ENCODE measurements at regions not wholly inside any gene's neighbourhood (a gene's known extent, or its start where the extent isn't known, plus 50 kb on each side); places are given as distances from the start of the nearest gene placed in this dataset.

DNA sequence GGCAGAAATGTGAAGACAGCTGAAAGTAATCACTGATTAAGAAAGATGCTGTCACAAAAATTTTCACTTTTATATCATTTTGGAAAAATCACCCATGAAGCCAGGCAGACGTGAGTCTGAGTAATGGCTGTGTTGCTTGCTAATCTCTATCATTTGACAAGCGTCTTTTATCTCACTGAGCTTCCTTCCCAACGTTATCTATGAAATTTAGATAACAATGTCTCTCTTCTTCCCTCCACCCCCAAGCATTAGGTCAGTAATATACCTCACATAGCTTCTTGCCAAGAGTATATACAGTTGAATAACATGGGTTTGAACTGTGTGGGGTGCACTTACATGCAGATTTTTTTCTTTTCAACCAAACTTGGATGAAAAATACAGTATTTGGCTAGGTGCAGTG lies 388.6 kb upstream of the NRXN1 start:
- no peak for ATAC-seq
- ChIA-PET POLR2A (no interaction called here), RAD21 (ENCODE audit: unreplicated experiment) (no interaction called here), CTCF (interaction anchor here (0.7 kb wide), 1 partner anchor 135 kb away, joined by 3 read pairs; no protein-coding TSS in a partner anchor), SMC1A (ENCODE audit: uncharacterized antibody, unreplicated experiment) (no interaction called here)
- DNase-seq (ENCODE audit: low read depth, low spot score) = no peak
- Histone ChIP-seq H3K4me3 (no peak overlapping the region), H3K9me3 (replicated peaks; ENCODE audit: control insufficient read depth, insufficient read depth, low read length) (no peaks in the 10 kb centered on the region), H3K36me3 (ENCODE audit: control insufficient read depth in 2 of 2, insufficient read depth in 2 of 2, low read length in 1 of 2) (no peaks in the 10 kb centered on the region), H3K27ac (ENCODE audit: control insufficient read depth, insufficient read depth) (no peak overlapping the region), H4K20me1 (ENCODE audit: control insufficient read depth, insufficient read depth) (no peaks in the 10 kb centered on the region), H3K4me1 (ENCODE audit: control insufficient read depth, insufficient read depth, low read length) (no peaks in the 10 kb centered on the region), H3K9ac (ENCODE audit: control insufficient read depth, insufficient read depth, low read length) (no peak overlapping the region), H3K4me2 (ENCODE audit: control insufficient read depth, insufficient read depth) (no peak overlapping the region), H3K27me3 (replicated peaks in 1 of 2; ENCODE audit: control insufficient read depth in 2 of 2, insufficient read depth in 2 of 2, low read length in 1 of 2) (no peaks in the 10 kb centered on the region), H3K79me2 (ENCODE audit: control insufficient read depth, insufficient read depth, low read length) (no peaks in the 10 kb centered on the region), H2AFZ (ENCODE audit: control insufficient read depth, low read depth, low read length) (no peak overlapping the region)
- no TSS peak for BruUV-seq (replicated peaks)
- no peak for TF ChIP-seq ZNF207 (IDR thresholded peaks at IDR 0.05; ENCODE audit: borderline replicate concordance)
- TF ChIP-seq KAT2A (conservative IDR thresholded peaks at IDR 0.05; ENCODE audit: control insufficient read depth, low read depth, low read length) = no peak
- no peak for TF ChIP-seq IKZF1 (conservative IDR thresholded peaks at IDR 0.05)
- no peak for TF ChIP-seq CTCF (IDR thresholded peaks at IDR 0.05 in 2 of 3, conservative IDR thresholded peaks at IDR 0.05 in 1 of 3; ENCODE audit: control insufficient read depth in 2 of 3, extremely low read depth in 1 of 3, insufficient read depth in 1 of 3, low read depth in 3 of 3, low read length in 3 of 3)
- no peak for TF ChIP-seq STAT1 (conservative IDR thresholded peaks at IDR 0.05)
- TF ChIP-seq BMI1 (IDR thresholded peaks at IDR 0.05; ENCODE audit: borderline replicate concordance) = no peak
- TF ChIP-seq MTA3 (IDR thresholded peaks at IDR 0.05; ENCODE audit: borderline replicate concordance, low read length) = no peak
- TF ChIP-seq ZNF217 (IDR thresholded peaks at IDR 0.05) = no peak
- TF ChIP-seq IKZF2 (IDR thresholded peaks at IDR 0.05) = no peak
- TF ChIP-seq KLF5 (IDR thresholded peaks at IDR 0.05; ENCODE audit: partially characterized antibody) = no peak
- TF ChIP-seq EZH2 (IDR thresholded peaks at IDR 0.05; ENCODE audit: borderline replicate concordance, control insufficient read depth, low read depth, low read length) = no peak
- no peak for TF ChIP-seq RCOR1 (conservative IDR thresholded peaks at IDR 0.05; ENCODE audit: low read depth, low read length)
- no peak for TF ChIP-seq CHD4 (IDR thresholded peaks at IDR 0.05)
- no peak for TF ChIP-seq CBX5 (IDR thresholded peaks at IDR 0.05; ENCODE audit: low read depth)
- TF ChIP-seq NR2C2 (IDR thresholded peaks at IDR 0.05; ENCODE audit: borderline replicate concordance, control insufficient read depth, insufficient read length, low read depth) = no peak
- no peak for TF ChIP-seq USF1 (IDR thresholded peaks at IDR 0.05; ENCODE audit: borderline replicate concordance, extremely low read length, insufficient read depth, low read depth, low read length)
- TF ChIP-seq NR2F1 (conservative IDR thresholded peaks at IDR 0.05) = no peak
- TF ChIP-seq REST (IDR thresholded peaks at IDR 0.05; ENCODE audit: low read depth, low read length) = no peak
- no peak for TF ChIP-seq ZZZ3 (IDR thresholded peaks at IDR 0.05; ENCODE audit: control insufficient read depth, insufficient read length, low read depth)
- TF ChIP-seq SMARCA5 (IDR thresholded peaks at IDR 0.05) = no peak
- intact Hi-C loops (cut with micrococcal nuclease; ENCODE audit: unreplicated experiment) = no loop called here
- in situ Hi-C loops (cut with MboI) = no loop called here
- no peak for FAIRE-seq
- WGBS (ENCODE audit: insufficient coverage, insufficient replicate concordance, low lambda C conversion rate, missing lambda C conversion rate) = 8% methylated on average over 3 of the region's 3 CpGs
